Kidney tubule cell (primary cell): ENCODE measurements at regions not wholly inside any gene's neighbourhood (a gene's known extent, or its start where the extent isn't known, plus 50 kb on each side); places are given as distances from the start of the nearest gene placed in this dataset.
A peak's percentile ranks its signal among the peaks of the same experiment; 100 is the strongest.

Experiments
- DNase-seq: peaks from one replicate; pipeline ENCODE4 v3.0.0-alpha.2; 2018; ENCODE audit warnings: low spot score

DNA sequence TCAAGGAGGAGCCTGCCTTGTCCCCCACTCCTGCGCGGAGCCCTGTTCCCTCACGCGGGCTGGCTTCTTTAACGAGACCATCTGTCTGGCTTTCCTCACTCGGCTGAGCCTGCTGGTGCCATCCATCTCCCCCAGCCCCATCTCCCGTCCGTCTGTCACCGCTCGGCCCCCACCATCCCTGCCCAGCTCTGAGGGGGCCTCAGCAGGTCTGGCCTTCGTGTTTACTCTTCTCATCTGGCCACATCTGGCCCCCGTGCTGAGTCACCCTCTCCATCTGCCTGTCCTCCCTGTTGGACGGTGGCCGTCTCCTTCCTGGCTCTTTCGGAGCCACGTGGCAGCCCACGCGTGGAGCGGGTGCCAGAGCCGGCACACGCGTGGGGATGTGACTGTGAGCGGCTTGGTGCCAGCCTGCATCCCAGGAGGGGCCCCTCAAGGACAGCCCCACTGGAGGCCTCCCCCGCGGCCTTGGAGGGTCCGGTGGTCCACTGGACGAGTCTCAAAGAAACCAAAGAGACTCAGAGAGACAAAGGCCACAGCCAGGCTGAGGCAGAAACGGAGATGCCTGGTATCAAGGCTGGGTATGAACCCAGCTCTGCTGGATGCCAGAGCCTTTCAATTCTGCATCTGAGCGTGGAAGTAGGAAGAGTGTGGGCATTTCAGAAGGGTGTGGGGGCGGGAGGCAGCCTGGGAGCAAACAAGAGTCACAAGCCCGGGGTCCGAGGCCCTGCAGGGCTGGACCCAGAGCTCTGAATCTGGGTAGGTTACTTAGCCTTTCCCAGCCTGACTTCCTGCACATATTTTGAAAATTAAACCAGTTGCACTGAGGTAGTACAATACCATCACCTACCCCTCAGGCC is 76.7 kb upstream of the UNC5A start:
- DNase-seq = no peak

DNA sequence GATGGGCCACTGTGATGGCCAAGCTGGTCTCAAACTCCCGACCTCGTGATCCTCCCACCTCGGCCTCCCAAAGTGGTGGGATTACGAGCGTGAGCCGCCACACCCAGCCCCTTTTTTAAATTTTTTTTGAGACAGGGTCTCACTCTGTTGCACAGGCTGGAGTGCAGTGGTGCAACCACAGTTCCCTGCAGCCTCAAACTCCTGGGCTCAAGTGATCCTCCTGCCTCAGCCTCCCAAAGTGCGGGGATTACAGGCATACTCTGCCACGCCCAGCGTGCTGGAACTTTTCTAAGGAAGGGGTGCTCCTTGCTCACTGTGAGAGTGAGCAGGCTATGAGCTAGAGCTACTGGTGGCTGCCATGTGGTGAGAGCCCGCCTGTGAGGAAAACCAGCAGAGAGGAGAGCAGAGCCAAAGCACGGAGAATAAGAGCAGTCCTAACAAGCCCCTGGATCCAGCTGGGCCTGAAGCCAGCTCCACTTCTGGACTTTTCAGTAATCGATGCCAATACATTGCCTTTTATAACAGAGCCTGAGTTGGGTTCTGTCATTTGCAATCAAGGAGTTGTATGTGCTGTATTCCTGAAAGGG is 75.5 kb upstream of the UNC5A start:
- DNase-seq = no peak

DNA sequence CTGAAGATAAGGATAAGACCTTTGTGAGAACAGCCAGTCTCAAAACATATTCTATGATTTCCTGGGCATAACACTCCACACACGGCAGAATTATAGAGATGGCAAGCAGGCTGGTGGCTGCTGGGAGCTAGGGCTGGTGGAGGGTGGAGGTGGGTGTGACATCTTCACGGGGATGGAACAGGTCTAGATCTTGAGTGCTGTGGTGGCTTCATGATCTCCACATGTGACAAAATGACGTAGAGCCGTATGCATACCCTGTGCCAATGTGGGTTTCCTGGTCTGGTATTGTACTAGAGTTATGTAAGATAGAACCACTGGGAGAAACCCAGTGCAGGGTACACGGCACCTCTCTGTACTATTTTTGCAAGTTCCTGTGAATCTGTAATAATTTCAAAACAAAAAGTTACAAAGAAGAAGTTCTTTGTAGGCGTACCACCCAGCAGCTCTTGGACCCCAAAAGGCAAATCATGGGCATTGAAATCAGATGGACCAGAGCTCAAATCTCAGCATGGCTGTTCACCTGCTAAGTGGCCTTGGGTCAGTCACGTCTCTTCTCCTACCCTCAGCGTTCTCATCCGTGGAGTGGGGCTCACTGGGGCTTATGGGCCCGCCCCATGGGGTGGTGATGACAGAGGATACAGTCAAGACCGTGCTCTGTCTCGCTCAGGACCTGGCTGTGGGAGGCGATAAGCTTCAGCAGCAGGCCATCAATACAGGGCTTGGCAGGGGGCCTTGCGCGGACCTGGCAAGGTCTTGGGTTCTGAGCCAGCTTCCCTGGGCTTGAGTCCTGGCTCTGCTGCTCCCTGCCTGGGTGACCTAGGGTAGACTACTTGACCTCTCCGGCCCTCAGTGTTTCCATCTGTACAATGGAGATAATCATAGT is 74.7 kb upstream of the UNC5A start:
- DNase-seq = no peak

DNA sequence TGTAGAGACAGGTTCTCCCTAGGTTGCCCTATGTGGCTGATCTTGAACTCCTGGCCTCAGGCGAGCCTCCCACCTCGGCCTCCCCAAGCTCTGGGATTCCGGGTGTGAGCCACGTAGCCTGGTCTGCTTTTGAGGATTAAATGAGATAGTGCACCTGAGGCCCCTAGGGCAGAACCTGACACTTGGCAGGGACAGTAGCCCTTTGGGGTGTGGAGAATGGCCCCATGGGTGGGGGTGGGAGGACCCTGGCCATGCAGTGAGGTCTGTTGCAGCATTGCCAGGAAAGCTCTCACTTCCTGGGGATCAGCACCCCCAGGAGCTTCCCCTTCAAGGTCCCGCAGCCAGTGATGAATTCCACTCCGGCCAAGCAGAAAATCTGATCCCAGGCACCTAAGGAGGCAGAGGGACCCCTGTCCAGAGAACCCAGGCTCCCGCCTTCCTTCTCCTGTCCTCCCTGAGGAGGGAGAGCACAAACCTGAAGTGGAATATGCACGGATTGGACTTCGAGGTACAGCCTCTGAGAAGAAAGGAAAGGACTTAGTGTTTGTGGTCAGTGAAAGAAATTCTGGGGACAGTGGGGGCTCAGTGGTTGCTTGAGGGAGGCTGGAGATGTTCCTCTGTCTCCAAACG is 73.9 kb upstream of the UNC5A start:
- DNase-seq = no peak

DNA sequence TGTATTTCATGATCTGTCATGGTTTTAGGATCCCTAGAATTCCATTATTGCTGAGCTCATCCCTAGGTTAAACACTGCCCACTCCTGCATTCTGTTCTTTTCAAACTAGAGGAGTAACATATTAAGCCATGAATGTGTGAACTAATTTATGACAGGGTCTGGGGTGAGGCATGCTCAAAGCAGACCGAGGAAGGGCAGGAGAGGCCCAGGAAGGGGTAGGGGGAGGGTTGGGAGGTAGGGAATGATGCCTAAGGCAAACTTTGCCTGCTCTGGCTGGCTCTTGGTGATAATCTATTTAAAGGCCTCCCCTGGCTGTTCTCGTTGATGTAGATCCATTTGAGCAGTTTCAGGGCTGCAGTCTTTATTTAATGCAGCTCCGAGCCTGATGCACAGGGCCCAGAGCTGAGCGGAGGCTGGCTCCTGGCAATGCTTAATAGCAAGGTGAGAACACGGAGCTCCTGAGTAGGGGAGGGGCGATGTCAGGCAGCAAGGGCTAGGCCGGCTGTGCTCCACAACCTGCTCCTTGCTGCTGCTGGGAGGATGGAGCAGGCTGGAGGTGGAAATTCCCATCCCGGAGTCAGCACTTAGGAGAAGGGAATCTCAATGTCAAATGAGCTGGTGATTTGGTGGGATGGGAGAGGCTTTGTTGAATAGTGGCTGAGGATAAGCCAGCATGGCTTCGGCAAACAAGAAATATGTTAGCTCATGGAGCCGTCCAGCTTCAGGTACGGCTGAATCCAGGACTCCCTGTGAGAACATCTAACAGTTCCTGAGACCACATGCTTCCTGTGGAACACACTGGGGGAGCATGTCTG is 73.2 kb upstream of the UNC5A start:
- peak; percentile 81 for DNase-seq

DNA sequence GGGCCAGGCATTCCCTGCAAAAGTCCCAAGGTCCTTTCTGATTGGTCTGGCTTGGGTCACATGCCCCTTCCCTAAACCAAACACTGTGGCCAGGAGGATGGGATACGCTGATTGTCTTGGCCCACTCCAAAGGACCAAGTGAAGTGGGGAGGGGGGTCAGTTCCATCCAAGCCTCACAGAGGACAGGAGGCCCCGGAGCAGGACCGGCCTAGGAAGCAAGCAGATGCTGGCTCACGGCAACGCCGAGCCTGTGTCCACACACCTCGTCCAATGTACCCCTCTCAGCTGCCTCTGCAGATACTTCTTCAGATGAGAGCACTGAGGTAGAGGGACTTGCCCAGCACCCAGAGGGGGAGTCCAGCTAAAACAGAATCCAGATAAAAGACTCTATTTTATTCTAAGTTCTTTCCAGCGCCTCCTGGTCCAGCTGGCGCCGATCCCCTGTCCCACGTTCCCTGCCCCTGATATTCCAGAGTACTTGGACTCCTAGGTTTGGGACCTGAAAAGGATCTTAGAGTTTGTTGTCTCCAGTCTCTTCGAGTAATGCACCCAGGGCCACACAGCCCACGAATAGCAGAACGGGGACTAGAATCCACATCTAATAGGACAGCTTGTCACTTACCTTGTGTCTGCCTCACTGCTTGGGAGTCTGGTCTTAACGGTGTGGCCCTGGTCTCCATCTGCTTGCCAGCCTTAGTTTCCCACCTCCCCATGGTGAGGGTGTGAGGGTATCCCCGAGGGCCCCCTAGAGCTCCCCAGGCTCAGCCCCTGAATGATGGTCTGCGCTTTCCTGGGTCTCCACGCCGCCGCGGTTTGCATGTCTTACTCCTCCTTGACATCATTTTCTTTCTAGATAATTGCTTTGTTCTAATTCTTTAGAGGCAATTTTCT is 72.4 kb upstream of the UNC5A start:
- no peak for DNase-seq

DNA sequence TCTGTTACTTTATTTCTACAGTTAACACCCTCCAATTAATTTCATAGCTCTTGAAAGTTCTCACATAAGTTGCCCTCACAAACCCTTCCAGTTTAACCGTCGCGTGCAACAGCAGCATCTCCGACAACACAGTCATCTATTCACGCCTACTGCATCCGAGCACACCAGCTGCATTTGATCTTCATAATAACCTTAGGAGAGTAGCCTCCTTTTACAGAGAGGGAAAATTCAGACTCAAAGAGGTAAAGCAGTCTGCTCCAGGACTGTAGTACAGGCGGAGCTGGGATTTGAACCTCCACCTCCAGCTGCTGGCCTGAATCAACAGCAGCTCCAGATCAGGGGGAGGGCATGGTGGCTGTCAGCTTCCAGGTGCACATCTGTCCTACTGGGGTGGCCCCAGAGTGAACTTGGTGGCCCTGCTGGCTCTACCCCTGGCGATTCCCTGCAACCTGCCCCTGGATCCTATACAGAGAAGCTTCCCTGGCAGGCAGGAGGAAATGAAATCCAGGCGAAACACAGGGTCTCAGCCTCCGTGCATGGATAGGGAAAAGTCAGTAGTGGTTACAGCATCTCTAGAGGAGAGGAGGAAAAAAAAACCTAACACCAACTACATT is 71.6 kb upstream of the UNC5A start:
- no peak for DNase-seq

DNA sequence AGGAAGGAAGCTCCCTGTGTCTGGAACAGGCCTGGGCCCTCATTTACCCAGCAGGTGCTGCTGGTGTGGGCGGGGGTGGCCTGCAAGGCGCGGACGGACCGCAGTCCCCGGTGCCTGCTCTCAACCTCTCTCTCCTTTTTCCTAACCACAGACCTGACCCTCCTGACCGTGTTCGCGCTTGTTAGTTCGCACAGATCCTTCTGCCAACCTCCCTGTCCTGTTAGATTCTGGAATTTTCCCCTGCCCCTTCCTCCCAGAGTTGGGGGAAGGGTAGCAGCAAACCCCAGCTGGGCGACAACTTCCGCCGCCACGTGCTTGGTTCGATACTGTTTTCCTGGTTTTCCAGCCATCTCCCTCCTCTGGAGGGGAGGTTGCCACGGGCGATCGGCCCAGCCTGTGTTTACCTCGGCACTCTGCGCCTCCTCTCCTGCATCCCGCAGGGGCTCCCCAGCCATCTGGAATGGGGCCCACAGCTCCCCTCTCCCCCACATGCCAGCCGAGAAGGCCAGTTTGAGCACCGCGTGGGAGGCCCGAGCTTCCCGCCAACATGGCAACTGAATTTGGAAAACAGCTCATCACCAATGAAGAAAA is 70.8 kb upstream of the UNC5A start:
- DNase-seq = no peak

DNA sequence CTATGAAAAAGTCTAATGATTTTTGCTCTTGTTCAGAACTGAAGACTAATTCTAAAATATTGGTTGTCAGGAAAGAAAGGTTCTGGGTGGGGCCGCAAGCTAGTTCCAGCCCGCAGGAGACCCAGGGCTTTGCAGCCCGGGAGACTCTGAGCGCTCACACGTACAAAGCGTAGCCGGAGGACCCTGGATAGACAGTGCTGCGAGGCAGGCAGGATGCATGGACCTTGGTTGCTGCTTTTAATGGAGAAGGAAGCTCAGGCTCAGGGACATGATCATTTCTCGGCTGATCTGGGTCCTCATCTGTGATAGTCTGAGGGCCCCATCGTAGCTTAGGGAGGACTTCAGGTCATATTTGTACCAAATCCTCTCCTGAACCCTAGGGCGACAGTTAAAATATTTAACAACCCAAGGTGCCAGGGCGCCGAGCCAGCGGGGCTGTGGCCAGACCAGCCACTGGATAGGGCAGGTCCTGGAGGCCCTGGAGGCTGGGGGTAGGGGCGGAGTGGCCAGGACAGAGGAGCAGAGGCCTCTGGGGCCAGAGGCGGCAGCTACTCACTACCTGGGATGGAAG is 70.1 kb upstream of the UNC5A start:
- DNase-seq = no peak

DNA sequence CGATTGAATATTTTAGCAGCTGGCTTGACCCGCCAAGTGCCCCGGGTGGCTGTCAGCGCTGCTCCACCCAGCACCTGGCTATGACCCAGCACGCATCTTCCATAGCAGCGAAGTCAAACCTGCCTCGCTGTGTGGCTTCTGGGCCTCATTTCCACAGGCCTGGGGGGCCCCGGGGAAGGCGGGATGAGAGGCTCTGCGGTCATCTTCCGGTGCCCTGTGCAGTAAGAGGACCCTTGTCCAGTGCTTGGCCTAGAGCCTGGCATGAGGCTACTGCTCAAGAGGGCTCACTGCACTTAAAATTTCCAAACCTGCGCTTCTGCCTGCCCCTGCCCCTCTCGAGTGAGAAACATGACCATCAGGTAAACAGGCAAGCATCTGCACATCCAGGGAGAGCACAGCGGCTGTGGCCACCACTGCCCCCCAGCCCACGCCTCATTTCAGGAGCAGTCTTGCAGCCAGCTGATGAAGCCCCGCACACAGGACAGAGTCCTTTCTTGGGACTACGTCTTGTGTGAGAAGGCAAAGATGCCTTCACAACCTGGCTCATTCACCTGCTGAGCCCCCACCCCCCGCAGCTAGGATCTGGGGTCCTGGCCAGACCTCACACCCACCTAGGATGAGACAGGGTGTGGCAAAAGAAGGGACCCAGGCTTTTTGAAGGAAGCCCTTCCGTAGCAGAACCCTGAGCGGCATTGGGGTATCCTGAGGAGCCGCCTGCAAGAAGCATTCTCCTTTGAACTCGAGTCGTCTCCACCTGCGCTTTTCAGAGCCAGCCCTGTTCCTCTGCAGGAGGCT is 69.5 kb upstream of the UNC5A start:
- no peak for DNase-seq

DNA sequence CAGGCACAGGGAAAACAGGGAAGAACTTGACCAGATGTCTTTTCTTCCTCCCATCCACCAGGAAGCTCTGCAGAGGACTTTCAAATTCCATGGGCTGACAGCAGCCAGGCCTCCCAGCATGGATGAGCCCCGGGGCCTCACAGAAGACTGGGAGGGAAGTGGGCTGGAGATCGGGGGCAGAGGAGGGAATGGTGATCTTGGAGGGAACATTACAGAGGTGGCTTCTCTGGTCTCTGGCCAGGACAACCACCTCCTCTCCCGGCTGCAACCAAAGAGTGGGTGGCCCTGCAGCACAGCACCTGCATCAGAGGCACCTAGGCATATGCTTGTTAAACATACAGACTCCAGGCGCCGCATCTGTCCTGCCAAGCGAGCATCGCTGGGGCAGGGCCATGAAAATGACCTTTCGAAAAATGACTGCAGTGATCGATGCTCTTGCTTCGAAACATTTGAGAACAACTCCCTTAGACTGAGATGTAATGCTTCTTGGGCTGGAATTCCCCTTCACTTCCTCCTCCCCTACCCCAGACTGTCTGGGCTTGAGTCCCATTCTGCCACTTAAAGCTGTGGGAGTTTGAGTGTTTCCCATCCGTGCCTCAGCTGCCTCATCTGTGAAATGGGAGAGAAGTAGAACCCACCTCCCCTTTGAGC is 68.7 kb upstream of the UNC5A start:
- no peak for DNase-seq

DNA sequence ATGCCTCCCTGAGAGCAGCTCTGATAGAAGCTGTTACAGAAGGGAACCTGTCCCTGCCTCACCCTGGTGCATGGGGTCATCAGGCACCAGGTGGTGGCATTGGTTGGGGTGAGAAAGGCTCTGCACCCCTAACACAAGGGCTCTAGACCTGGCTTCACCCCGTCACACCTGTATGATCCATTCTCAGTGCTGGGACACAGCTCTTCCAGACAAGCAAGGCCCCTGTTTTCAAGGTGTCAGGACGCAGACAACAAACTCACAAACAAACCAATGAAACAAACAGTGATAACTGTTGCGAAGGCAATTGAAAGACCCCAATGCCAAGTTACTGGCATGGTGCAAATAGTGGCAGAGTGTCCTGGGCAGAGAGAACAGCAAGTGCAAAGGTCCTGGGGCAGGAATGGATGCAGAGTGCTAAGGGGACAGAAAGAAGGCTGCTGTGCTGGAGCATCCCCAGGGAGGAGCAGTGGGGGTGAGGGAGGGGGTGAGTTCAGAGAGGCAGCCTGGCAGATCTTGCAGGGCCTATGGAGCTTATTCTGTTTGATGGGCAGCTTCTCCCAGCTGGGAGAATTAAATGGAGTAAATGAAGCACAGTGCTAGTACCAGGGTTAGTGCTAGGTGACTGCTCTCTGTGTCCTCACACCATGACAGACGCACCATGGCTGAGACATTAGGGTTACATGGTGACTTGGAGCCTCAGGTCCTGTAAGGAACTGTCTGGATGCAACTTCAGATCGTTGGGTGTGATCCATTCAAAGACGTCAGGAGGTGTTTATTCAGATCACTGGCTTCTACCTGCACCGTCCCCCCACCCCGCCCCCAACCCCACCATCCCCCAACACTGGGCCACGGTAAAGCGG is 67.9 kb upstream of the UNC5A start:
- no peak for DNase-seq

DNA sequence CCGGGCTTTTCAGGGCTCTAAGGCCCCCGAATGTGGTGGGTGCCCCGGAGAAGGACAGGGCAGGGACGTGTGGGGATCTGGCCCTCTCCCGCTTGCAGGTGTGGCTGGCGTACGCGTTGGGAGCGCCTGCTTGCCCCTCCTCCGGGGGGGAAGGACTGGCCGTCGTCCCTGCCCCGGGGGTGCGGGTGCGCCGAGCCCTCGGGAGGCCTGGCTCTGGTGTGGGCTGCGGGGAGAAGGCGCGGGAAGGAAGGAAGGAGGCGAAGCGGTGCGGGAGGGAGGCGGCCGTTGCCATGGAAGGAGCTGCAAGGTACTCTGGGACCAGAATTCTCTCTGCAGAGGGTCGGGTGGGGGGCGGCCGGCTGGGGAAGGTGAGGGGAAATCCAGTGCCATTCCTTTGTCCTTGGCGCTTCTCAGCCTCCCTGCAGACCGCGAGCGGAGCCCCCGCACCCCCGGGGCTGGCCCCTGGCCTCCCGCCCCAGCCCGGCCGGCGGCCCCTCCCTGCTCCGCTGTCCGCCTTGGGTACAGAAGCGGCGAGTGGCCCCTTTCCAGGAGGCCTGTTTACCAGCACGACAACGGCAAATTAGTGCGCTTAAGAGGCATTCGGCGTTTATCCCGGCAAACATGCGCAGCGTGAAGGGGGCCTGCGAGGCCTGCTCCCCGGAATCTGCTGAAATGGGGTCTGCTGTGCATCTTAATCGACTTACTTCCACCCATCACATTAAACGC is 67.1 kb upstream of the UNC5A start:
- no peak for DNase-seq

DNA sequence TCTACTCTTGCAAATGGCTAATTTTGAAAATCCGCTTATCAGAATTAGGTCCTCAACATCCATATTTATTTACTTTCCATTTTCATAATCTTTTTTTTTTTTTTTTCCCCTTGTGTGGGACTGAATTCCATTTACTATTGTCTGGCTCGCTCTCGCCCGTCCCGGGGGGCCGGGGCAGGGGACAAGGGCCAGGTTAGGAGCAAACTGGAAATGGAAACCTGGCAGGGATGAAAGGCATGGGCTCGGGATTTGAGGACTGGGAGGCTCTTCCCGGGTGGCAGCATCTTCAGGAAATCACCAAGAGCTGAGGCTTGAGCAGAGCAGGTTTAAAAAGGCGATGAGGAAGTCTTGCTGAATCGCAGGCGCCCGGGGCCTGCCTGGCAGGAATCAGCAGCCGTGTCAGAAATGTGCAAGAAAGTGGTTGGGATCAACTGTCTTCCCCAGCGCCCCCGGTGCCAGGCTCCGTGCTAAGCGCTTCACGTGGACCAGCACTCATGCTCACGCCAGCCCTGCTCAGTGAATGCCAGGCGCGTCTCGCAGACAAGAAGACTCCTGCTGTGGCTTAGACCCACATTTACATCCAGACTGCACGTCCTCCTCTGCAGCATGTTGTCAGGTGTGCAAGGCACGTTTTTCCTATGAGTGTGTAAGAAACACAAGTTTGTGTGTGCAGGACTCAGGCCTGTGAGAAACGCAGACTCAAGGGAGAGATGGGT is 66.3 kb upstream of the UNC5A start:
- no peak for DNase-seq

DNA sequence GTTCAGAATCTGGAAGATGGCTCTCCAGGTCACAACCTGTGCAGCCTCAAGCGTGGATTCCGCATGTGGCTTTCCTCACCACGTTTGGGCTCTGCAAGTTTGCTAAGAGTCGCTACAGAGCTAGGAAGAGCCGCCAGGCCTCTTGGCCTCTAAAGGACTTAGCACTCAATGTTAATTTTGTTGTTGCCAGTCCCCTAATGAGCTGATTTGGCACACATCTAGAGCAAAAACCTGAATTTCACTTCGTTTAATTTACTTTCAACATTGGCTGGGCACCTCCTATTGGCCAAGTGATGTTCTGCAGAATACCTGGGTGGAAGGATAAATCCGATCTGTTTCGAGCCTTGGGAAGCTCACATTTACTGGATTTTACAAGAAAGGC is 65.8 kb upstream of the UNC5A start:
- DNase-seq = no peak

DNA sequence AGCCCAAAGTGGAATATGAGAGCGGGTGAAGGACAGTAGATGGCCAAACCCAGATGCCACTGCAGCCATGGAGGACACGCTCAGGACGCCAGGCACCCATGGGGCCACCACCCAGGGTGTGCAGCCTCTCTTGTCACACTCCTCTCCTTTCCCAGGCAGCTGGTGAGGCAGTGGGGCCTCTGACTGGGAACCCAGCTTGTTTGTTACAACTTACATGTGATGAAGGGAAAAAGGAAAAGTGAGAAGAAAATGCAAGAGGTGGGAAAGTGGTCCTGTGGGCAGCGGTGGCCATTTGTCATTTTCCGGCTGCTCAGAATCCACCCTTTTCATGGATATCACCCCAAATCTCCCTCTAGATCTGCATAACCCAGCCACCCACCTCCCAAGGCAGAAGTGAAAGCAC is 62.7 kb upstream of the UNC5A start:
- DNase-seq = no peak
